Fibroblast of skin of right quadriceps (primary cell): ENCODE measurements at regions not wholly inside any gene's neighbourhood (a gene's known extent, or its start where the extent isn't known, plus 50 kb on each side); places are given as distances from the start of the nearest gene placed in this dataset.
A peak's percentile ranks its signal among the peaks of the same experiment; 100 is the strongest.

Experiments used
- DNase-seq: peaks from one replicate; pipeline ENCODE4 v3.0.0-alpha.2; 2013

DNA sequence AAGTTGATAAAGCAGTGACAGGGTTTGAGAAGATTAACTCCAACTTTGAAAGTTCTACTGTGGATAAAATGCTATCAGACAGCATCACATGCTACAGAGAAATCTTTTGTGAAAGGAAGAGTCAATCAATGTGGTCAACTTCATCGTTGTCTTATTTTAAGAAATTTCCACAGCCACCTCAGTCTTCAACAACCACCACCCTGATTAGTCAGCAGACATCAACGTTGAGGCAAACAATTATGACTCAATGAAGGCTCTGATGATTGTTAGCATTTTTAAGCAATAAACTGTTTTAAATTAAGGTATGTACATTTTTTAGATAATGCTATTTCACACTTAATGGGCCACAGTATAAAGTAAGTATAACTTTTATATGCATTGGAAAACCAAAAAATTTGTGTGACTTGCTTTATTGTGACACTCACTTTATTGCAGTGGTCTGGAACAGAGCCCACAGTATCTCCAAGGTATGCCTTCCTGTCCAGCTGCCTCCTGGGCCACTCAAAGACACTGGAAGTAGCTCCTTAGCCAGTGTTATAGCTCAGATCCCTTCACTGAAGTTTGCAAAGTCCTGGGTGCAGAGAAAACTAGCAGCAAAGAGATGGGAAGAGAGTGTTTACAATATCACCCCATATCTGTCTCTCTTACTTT, 293.1 kb downstream of the ARHGAP12 start:
- peak; percentile 55 for DNase-seq

- DNase-seq: no peak
These were observed 293.6 kb downstream of the ARHGAP12 start for GRCh38 chr10:31635009-31635408.

DNA sequence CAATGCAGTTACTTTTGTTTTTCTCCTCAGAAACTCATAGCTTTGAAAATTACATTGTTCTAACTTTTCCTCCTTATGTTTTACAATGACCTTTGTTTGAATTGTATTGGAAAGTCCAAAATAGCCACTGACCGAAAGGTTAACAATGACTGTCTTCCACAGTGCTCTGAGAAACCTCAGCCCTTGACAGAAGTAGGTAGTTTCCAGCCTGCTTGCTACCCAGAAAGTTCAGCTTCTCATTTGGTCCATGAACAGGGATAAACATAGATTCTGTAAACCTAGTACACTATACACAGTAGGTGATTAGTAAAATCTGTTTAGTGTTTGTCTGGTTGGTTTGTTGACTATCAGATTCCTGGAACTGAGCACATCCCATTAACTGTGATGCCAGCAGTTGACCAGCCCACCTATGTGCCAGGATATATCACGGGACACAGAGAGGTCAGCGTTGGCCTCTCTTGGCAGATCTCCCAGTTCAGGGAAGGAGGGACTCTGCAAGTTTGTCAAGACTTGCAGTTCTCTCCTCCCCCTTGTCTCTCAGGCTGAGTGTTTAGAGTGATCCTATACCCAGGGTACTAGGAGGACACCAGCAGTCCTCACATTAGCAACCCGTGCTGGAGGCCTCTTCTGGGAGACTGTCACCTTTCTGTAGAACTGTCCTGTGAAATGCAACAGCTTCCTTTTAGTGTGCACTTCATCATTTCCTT, 297.6 kb downstream of the ARHGAP12 start:
- no peak for DNase-seq

DNA sequence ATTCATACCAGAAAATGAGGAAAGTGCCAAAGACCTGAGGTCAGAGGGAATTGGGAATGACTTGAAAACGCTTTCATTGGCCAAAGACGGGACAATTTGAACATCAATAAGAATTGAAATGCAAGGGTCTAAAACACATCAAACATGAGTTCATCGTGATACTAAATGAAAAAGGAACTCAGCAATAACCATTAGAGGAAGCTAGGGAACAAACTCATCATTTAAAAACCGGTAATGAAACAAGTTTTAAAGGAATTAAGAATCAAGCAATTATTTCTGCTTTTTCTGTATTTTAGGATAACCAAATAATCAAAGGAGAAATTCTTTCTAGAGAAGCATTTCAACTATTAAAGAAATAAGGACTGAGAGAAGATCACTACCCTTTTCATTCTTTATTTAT, 303.1 kb downstream of the ARHGAP12 start:
- DNase-seq: no peak

- DNase-seq: no peak
These were observed 304.0 kb downstream of the ARHGAP12 start for GRCh38 chr10:31624611-31625010.

DNA sequence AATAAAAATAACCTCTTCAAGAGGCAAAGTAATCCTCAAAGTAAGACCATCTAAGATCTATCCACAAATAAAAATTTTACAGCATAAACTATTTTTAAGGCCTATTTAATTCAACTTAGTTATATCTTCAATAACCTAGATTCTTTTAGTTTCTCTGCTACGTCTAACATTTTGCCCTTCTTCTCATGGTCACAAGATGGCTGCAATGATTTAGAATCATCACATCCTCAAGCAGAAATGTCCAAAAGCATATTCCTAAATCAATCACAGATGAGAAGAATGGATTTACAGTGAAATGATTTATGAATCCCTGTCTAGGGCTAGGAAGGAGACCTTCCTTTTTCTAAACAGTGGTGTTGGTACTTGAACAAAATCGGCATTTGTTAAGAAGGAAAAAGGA, 304.7 kb downstream of the ARHGAP12 start:
- no peak for DNase-seq

GRCh38 chr10:31623466-31623865, 304.4 kb downstream of the ZEB1 start:
- peak; percentile 97 for DNase-seq

DNA sequence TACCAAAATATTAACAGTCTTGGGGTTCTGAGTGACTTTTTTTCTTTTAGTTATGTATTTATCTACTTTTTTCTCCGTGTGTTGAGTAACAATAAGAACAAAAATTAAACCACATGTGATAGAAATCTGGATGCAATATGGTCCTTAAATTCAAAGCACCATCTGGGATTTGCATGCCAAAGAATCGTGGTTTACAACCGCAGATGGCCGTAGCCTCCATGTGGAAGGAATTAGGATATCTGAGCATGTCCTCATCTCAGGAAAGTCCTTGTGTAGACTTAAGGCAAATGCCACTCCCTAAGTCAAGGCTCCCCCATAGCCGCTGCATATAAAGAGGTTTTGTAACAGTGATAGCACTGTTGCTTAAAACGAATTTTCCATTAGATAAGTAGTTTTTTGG, 304.0 kb downstream of the ZEB1 start:
- peak; percentile 97 for DNase-seq

DNA sequence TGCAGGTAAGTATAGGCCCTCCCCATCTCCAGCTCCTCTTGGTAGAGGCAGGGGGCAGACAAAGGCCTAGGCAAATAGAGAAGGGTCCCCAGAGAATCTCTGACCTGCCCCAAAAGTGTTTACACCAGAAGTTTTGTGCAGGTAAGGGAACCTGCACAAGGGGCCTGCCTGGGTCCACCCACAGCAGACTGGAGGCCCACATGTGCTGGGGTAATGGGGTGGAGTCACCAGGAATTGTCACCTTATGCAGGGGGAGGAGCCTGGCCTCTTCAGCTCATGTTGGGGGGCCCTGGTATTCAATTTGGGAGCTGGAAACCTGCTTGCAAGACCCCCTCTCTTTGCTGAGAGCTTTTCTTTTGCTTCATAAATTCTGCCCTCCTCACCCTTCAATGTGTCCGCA, 302.7 kb downstream of the ZEB1 start:
- DNase-seq: no peak

DNA sequence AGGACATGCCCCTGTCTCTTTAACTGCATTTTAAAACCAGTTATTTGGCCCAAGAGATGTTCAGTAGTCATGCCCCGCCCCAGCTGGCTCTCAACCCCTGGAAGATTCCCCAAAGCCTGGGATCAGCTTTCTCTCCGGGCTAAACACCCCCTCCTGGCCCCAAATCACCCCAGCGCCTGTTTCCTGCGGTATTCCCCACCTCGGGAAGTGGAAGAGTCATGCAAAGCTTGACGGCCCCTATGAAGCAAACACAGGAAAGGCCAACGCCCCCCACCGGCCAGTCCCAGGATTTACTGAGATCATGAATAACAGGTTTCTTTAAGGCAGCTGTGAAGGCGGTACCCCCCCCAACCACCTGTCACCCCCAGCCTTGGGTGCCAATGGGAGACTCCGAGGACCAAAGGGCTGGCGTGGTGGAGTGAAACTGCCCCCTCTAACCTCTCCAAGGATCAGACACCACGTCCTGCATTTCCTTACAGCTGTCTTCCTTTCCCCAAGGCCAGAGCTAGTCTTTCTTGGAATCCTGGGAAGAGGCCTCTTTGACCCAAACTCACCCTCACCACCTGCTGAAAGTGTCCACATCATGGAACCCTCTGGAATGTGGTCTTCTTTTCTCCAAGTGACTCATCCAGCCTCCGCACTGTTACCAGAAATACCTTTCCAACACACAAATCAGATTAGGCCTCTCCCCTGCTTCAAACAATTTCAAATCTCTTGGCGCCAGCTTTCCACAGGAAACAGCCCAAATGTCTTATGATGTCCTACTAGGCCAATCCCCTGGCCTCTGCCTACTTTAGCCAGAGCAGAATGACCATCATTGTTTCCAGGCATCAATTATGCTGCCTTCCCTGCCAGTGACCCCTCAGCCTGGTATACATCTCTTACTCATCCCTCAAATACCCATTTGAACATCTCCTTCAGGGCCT, 301.5 kb downstream of the ZEB1 start:
- DNase-seq: peak; percentile 73

DNA sequence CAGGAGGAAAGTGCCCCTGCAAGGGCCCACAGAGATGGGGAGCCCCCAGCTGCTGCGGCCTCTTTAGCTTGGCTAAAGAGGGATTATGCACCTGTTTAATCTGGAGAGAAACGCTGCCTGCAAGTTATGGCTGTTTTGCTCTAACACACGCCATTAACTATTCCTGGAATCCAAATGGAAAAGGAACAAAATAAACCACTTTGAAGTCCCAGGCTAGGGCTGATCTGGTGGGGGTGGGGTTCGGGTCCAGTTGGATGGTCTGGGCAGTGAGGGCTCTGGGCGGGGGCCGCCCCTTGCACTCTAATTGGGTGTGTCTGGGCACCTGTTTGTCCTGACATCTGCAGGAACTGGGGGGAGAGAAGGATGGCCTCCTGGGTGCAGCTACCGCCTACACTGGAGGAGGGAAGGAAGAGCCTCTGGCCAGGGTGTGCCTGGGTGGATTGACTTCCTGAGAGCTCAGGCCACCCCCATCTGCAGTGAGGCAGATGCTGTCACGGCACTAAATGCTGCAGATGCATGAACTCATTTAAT, 300.6 kb downstream of the ZEB1 start:
- no peak for DNase-seq

- peak; percentile 86 for DNase-seq
These were observed 299.7 kb downstream of the ZEB1 start for GRCh38 chr10:31618541-31619291.

- no peak for DNase-seq
These were observed 298.7 kb downstream of the ZEB1 start for GRCh38 chr10:31617757-31618156.

GRCh38 chr10:31617133-31617532, 298.1 kb downstream of the ZEB1 start:
- DNase-seq: no peak

- DNase-seq: no peak
These were observed 296.1 kb downstream of the ZEB1 start for GRCh38 chr10:31615129-31615528.

DNA sequence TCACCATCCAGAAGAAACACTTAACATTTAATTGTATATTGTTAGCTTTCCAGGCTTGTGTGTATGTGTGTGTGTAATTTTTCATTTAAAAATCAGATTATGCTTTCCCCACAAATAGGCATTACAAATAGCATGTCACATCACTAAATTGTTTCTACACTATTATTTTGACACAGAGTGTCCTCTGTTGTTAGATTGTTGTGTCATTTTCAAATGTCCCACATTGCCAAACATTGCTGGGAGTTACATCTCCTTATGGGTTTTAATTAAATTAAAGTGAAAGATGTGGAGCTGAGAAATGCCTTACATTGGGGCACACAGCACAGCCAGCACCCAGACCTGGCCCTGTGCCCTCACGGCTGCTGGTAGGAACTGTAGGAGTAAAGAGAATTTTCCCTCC, 295.6 kb downstream of the ZEB1 start:
- no peak for DNase-seq

DNA sequence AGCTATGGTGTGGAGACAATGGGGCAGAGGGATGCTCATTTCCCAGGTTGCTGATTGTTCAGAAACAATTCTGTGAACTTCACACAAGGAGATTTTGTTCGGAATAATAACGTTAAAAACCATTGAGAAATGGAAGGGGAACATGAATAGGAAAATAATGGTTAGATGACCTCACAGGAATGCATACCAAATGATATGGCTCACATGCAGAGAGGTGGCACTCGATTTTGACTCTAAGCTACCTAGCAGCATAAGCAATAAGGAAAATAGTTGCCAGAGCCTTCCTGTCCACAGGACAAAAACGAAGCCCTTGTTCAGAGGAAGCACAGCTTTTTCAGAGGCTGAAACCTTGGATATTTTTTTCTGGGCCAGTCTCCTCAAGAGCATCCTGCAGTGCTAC, 293.1 kb downstream of the ZEB1 start:
- DNase-seq: peak; percentile 19

GRCh38 chr10:31611161-31611560, 292.1 kb downstream of the ZEB1 start:
- no peak for DNase-seq

GRCh38 chr10:31607481-31607880, 288.5 kb downstream of the ZEB1 start:
- DNase-seq: no peak

GRCh38 chr10:31606841-31607240, 287.8 kb downstream of the ZEB1 start:
- no peak for DNase-seq

- DNase-seq: no peak
These were observed 287.0 kb downstream of the ZEB1 start for GRCh38 chr10:31605861-31606525.

- no peak for DNase-seq
These were observed 286.4 kb downstream of the ZEB1 start for GRCh38 chr10:31605426-31605825.
